Activated T-cell treated with anti-CD3 and anti-CD28 coated beads, Interleukin-2, amount 50 U/mL, for 72 hours (primary cell): ENCODE measurements at regions not wholly inside any gene's neighbourhood (a gene's known extent, or its start where the extent isn't known, plus 50 kb on each side); places are given as distances from the start of the nearest gene placed in this dataset.

Experiments
- ATAC-seq, 2 donors: fragments of 150-1000 bp; cut with Tn5 transposase; replicated peaks in 1 of 2; 2 replicates each; pipeline ENCODE4 v1.10.0; 2021; ENCODE audit warnings: moderate library complexity in 2 of 2, mild to moderate bottlenecking in 1 of 2
- DNase-seq, 2 donors: peaks; one replicate each; pipeline ENCODE4 v3.0.0; 2021 to 2022; ENCODE audit warnings: mixed read lengths in 1 of 2
- H3K27ac Mint-ChIP-seq: one replicate; pipeline ENCODE4 v1.8.0; 2022; ENCODE audit warnings: mild to moderate bottlenecking, moderate library complexity, mixed read lengths
- H3K27me3 Mint-ChIP-seq: one replicate; pipeline ENCODE4 v1.8.0; 2022; ENCODE audit warnings: low read depth, mixed read lengths
- H3K36me3 Mint-ChIP-seq, 2 donors: one replicate each; pipeline ENCODE4 v1.8.0; 2022; ENCODE audit warnings: mixed read lengths in 2 of 2, mild to moderate bottlenecking in 1 of 2; ENCODE audit not compliant: insufficient read depth in 2 of 2
- H3K4me1 Mint-ChIP-seq: one replicate; pipeline ENCODE4 v1.8.0; 2022; ENCODE audit warnings: low read depth, mixed read lengths
- H3K4me3 Mint-ChIP-seq, 2 donors: one replicate each; pipeline ENCODE4 v1.8.0; 2022; ENCODE audit warnings: mild to moderate bottlenecking in 2 of 2, mixed read lengths in 2 of 2, moderate library complexity in 2 of 2
- H3K9me3 Mint-ChIP-seq, 2 donors: one replicate each; pipeline ENCODE4 v1.8.0; 2022; ENCODE audit warnings: mixed read lengths in 2 of 2

- no peaks in the 10 kb centered on the region for H3K9me3 Mint-ChIP-seq
- DNase-seq, result no peak
- peaks cover 16% of the 10 kb centered on the region for H3K27me3 Mint-ChIP-seq
- no peak overlapping the region for H3K4me3 Mint-ChIP-seq
- H3K36me3 Mint-ChIP-seq, result no peaks in the 10 kb centered on the region
- H3K4me1 Mint-ChIP-seq, result no peaks in the 10 kb centered on the region
- no peak overlapping the region for H3K27ac Mint-ChIP-seq
- no peak for ATAC-seq
Measured at GRCh38 chr2:3023531-3023930, 354.1 kb downstream of the EIPR1 start.

- DNase-seq (no peak), ATAC-seq (no peak)
- no peak overlapping the region for H3K4me3 Mint-ChIP-seq
- H3K27ac Mint-ChIP-seq, result no peak overlapping the region
- H3K9me3 Mint-ChIP-seq, result peaks cover 0 to 2% of the 10 kb centered on the region in 2 donors
- H3K27me3 Mint-ChIP-seq, result peaks cover 16% of the 10 kb centered on the region
- no peaks in the 10 kb centered on the region for H3K4me1 Mint-ChIP-seq
- H3K36me3 Mint-ChIP-seq, result no peaks in the 10 kb centered on the region
Measured at GRCh38 chr2:3022841-3023372, 354.7 kb downstream of the EIPR1 start.

GRCh38 chr2:3021720-3022119, 355.9 kb downstream of the EIPR1 start:
- H3K27ac Mint-ChIP-seq, result no peak overlapping the region
- H3K4me1 Mint-ChIP-seq, result no peaks in the 10 kb centered on the region
- DNase-seq (no peak), ATAC-seq (no peak)
- peaks cover 16% of the 10 kb centered on the region for H3K27me3 Mint-ChIP-seq
- H3K9me3 Mint-ChIP-seq, result peaks cover 0 to 2% of the 10 kb centered on the region in 2 donors
- no peaks in the 10 kb centered on the region for H3K36me3 Mint-ChIP-seq
- no peak overlapping the region for H3K4me3 Mint-ChIP-seq

- DNase-seq (no peak), ATAC-seq (no peak)
Measured at GRCh38 chr2:3010001-3010400, 367.6 kb downstream of the EIPR1 start.

GRCh38 chr2:3009483-3009882, 368.1 kb downstream of the EIPR1 start:
- H3K4me1 Mint-ChIP-seq, result no peaks in the 10 kb centered on the region
- ATAC-seq (no peak), DNase-seq (no peak)
- no peak overlapping the region for H3K4me3 Mint-ChIP-seq
- H3K36me3 Mint-ChIP-seq, result peaks cover 5% of the 10 kb centered on the region in 2 donors
- H3K27ac Mint-ChIP-seq, result no peak overlapping the region
- peaks cover 41% of the 10 kb centered on the region for H3K27me3 Mint-ChIP-seq
- H3K9me3 Mint-ChIP-seq, result peaks cover 3 to 8% of the 10 kb centered on the region in 2 donors

More at GRCh38 chr2:3010001-3010400, 367.6 kb downstream of the EIPR1 start:
- Mint-ChIP-seq H3K4me3 (no peak overlapping the region), H3K9me3 (peaks cover 4 to 9% of the 10 kb centered on the region in 2 donors), H3K27me3 (peaks cover 41% of the 10 kb centered on the region), H3K27ac (no peak overlapping the region), H3K4me1 (no peaks in the 10 kb centered on the region), H3K36me3 (peaks cover 5% of the 10 kb centered on the region in 2 donors)

- DNase-seq, result no peak
- H3K36me3 Mint-ChIP-seq, result peaks cover 5% of the 10 kb centered on the region in 2 donors
- no peak for ATAC-seq
Measured at GRCh38 chr2:3009005-3009404, 368.6 kb downstream of the EIPR1 start.

GRCh38 chr2:3008561-3008960, 369.1 kb downstream of the EIPR1 start:
- H3K27me3 Mint-ChIP-seq, result peaks cover 47% of the 10 kb centered on the region
- peaks cover 3 to 6% of the 10 kb centered on the region in 2 donors for H3K9me3 Mint-ChIP-seq
- peaks cover 3 to 5% of the 10 kb centered on the region in 2 donors for H3K36me3 Mint-ChIP-seq
- ATAC-seq, result no peak
- no peak overlapping the region for H3K27ac Mint-ChIP-seq
- no peak for DNase-seq
- no peak overlapping the region for H3K4me3 Mint-ChIP-seq
- no peaks in the 10 kb centered on the region for H3K4me1 Mint-ChIP-seq

More at GRCh38 chr2:3009005-3009404, 368.6 kb downstream of the EIPR1 start:
- Mint-ChIP-seq H3K9me3 (peaks cover 3 to 8% of the 10 kb centered on the region in 2 donors), H3K27me3 (peaks cover 42% of the 10 kb centered on the region), H3K4me1 (no peaks in the 10 kb centered on the region), H3K4me3 (no peak overlapping the region), H3K27ac (no peak overlapping the region)

GRCh38 chr2:3007135-3007534, 370.5 kb downstream of the EIPR1 start:
- H3K36me3 Mint-ChIP-seq, result no peaks in the 10 kb centered on the region
- no peaks in the 10 kb centered on the region for H3K4me1 Mint-ChIP-seq
- ATAC-seq (no peak), DNase-seq (no peak)
- peaks cover 49% of the 10 kb centered on the region for H3K27me3 Mint-ChIP-seq
- no peak overlapping the region for H3K4me3 Mint-ChIP-seq
- H3K27ac Mint-ChIP-seq, result no peak overlapping the region
- H3K9me3 Mint-ChIP-seq, result no peaks in the 10 kb centered on the region

- DNase-seq (no peak), ATAC-seq (no peak)
- no peaks in the 10 kb centered on the region for H3K36me3 Mint-ChIP-seq
- H3K27ac Mint-ChIP-seq, result no peak overlapping the region
- H3K27me3 Mint-ChIP-seq, result peaks cover 55% of the 10 kb centered on the region
- H3K4me1 Mint-ChIP-seq, result peaks cover 4% of the 10 kb centered on the region
- H3K9me3 Mint-ChIP-seq, result no peaks in the 10 kb centered on the region
- H3K4me3 Mint-ChIP-seq, result no peak overlapping the region
Measured at GRCh38 chr2:3005859-3006501, 371.6 kb downstream of the EIPR1 start.

- peaks cover 4% of the 10 kb centered on the region for H3K4me1 Mint-ChIP-seq
- ATAC-seq, result no peak
- no peaks in the 10 kb centered on the region for H3K36me3 Mint-ChIP-seq
- H3K4me3 Mint-ChIP-seq, result no peak overlapping the region
- no peaks in the 10 kb centered on the region for H3K9me3 Mint-ChIP-seq
- H3K27ac Mint-ChIP-seq, result no peak overlapping the region
- DNase-seq, result no peak
- peaks cover 23% of the 10 kb centered on the region for H3K27me3 Mint-ChIP-seq
Measured at GRCh38 chr2:3001615-3002560, 375.7 kb downstream of the EIPR1 start.

GRCh38 chr2:3000968-3001367, 376.6 kb downstream of the EIPR1 start:
- ATAC-seq (no peak), DNase-seq (no peak)
- Mint-ChIP-seq H3K27me3 (peaks cover 21% of the 10 kb centered on the region), H3K9me3 (no peaks in the 10 kb centered on the region), H3K4me1 (peaks cover 4% of the 10 kb centered on the region), H3K36me3 (no peaks in the 10 kb centered on the region), H3K4me3 (no peak overlapping the region), H3K27ac (no peak overlapping the region)

- H3K27me3 Mint-ChIP-seq, result peaks cover 14% of the 10 kb centered on the region
- ATAC-seq (no peak), DNase-seq (no peak)
- no peaks in the 10 kb centered on the region for H3K36me3 Mint-ChIP-seq
- no peak overlapping the region for H3K4me3 Mint-ChIP-seq
- no peaks in the 10 kb centered on the region for H3K9me3 Mint-ChIP-seq
- H3K27ac Mint-ChIP-seq, result no peak overlapping the region
- peaks cover 4% of the 10 kb centered on the region for H3K4me1 Mint-ChIP-seq
Measured at GRCh38 chr2:3000125-3000524, 377.5 kb downstream of the EIPR1 start.

GRCh38 chr2:2998971-2999370, 378.6 kb downstream of the EIPR1 start:
- DNase-seq (no peak), ATAC-seq (no peak)
- Mint-ChIP-seq H3K36me3 (no peaks in the 10 kb centered on the region), H3K9me3 (no peaks in the 10 kb centered on the region), H3K27ac (no peak overlapping the region), H3K4me3 (no peak overlapping the region), H3K4me1 (peaks cover 4% of the 10 kb centered on the region), H3K27me3 (peaks cover 13% of the 10 kb centered on the region)
